Loucy (cell line): ENCODE measurements at regions not wholly inside any gene's neighbourhood (a gene's known extent, or its start where the extent isn't known, plus 50 kb on each side); places are given as distances from the start of the nearest gene placed in this dataset.

Experiments
- H2AFZ ChIP-seq: fragments of 200-600 bp; sonication (generic); 2 replicates; pipeline ENCODE4 v1.6.0; 2016; ENCODE audit warnings: antibody characterized with exemption, mild to moderate bottlenecking, low read length, moderate library complexity
- H3F3A ChIP-seq: fragments of 200-600 bp; 2 replicates; pipeline ENCODE4 v1.6.0; 2016; ENCODE audit warnings: antibody characterized with exemption, low read depth, mild to moderate bottlenecking
- H3K27me3 ChIP-seq: fragments of 200-600 bp; sonication (generic); 2 replicates; pipeline ENCODE4 v1.6.1; 2014; ENCODE audit warnings: low read length, mild to moderate bottlenecking; ENCODE audit not compliant: insufficient read depth, poor library complexity, severe bottlenecking
- H3K36me3 ChIP-seq: fragments of 200-600 bp; sonication (generic); 2 replicates; pipeline ENCODE4 v1.6.1; 2016; ENCODE audit warnings: low read length; ENCODE audit not compliant: insufficient read depth
- H3K4me1 ChIP-seq: fragments of 200-600 bp; sonication (generic); 2 replicates; pipeline ENCODE4 v1.5.1; 2014; ENCODE audit warnings: low read length, mild to moderate bottlenecking; ENCODE audit not compliant: insufficient read depth, poor library complexity, severe bottlenecking
- H3K4me2 ChIP-seq: fragments of 200-600 bp; sonication (generic); 2 replicates; pipeline ENCODE4 v1.6.0; 2014; ENCODE audit warnings: antibody characterized with exemption, low read length, low read depth, mild to moderate bottlenecking; ENCODE audit not compliant: poor library complexity, severe bottlenecking
- H3K4me3 ChIP-seq: fragments of 200-600 bp; sonication (generic); 2 replicates; pipeline ENCODE4 v1.5.1; 2014; ENCODE audit warnings: low read length, mild to moderate bottlenecking, mixed read lengths; ENCODE audit not compliant: poor library complexity, severe bottlenecking
- H3K79me2 ChIP-seq: fragments of 200-600 bp; sonication (generic); 2 replicates; pipeline ENCODE4 v1.6.1; 2014; ENCODE audit warnings: low read length; ENCODE audit not compliant: insufficient read depth
- H3K9ac ChIP-seq: fragments of 200-600 bp; sonication (generic); 2 replicates; pipeline ENCODE4 v1.6.0; 2014; ENCODE audit warnings: mild to moderate bottlenecking, low read depth, low read length, moderate library complexity; ENCODE audit not compliant: poor library complexity, severe bottlenecking
- H3K9me2 ChIP-seq: fragments of 200-600 bp; sonication (generic); replicated peaks from 2 replicates; pipeline ENCODE4 v1.6.1; 2016; ENCODE audit warnings: low read depth, low read length, mixed read lengths
- H3K9me3 ChIP-seq: fragments of 200-600 bp; sonication (generic); 2 replicates; pipeline ENCODE4 v1.6.1; 2014; ENCODE audit warnings: mild to moderate bottlenecking, antibody characterized with exemption, low read length, low read depth; ENCODE audit not compliant: insufficient read depth
- H4K20me1 ChIP-seq: fragments of 200-600 bp; sonication (generic); 2 replicates; pipeline ENCODE4 v1.6.0; 2014; ENCODE audit warnings: antibody characterized with exemption, low read length, mild to moderate bottlenecking; ENCODE audit not compliant: insufficient read depth, poor library complexity, severe bottlenecking
- EZH2phosphoT487 ChIP-seq: fragments of 200-600 bp; IDR thresholded peaks from 2 replicates; pipeline ENCODE4 v1.6.1; 2018; ENCODE audit warnings: antibody characterized with exemption, mild to moderate bottlenecking, moderate library complexity, borderline replicate concordance
- TF ChIP-seq, protein P1 (sequence below): fragments of 200-600 bp; sonication (generic); conservative IDR thresholded peaks from 2 replicates; pipeline ENCODE4 v1.5.1; 2014; ENCODE audit warnings: mild to moderate bottlenecking, antibody characterized with exemption, low read length

DNA sequence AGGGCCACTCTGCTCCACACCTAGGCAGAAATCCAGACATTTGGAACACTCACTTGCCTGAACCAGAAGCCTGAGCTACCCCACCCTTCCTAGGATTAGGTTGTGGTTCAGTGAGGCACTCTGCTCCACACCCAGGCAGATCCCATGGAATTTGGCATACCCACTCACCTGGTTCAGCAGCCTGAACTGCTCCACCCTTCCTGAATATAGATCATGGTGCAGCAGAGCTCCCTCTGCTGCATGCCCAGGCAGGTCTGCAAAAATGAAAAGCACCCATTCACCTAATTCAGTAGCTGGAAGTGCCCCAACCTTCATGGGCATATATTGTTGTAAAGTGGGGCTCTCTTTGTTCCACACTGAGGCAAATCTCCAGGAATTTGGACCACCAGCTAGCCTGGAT is 185.1 kb upstream of the CNTNAP5 start:
- Histone ChIP-seq H3K9me3 (peaks cover 20% of the 10 kb centered on the region; the same call in 1 of the 2 replicates), H3K27me3 (no peaks in the 10 kb centered on the region), H3K4me2 (no peak overlapping the region), H3K36me3 (no peaks in the 10 kb centered on the region), H3K9me2 (no peaks in the 10 kb centered on the region), H3F3A (no peaks in the 10 kb centered on the region), H3K9ac (no peak overlapping the region), H3K4me3 (no peak overlapping the region), H4K20me1 (no peaks in the 10 kb centered on the region), H3K79me2 (no peaks in the 10 kb centered on the region), H2AFZ (no peak overlapping the region), H3K4me1 (peaks cover 3% of the 10 kb centered on the region)
- TF ChIP-seq EZH2phosphoT487, result no peak
- TF ChIP-seq, protein P1, sequence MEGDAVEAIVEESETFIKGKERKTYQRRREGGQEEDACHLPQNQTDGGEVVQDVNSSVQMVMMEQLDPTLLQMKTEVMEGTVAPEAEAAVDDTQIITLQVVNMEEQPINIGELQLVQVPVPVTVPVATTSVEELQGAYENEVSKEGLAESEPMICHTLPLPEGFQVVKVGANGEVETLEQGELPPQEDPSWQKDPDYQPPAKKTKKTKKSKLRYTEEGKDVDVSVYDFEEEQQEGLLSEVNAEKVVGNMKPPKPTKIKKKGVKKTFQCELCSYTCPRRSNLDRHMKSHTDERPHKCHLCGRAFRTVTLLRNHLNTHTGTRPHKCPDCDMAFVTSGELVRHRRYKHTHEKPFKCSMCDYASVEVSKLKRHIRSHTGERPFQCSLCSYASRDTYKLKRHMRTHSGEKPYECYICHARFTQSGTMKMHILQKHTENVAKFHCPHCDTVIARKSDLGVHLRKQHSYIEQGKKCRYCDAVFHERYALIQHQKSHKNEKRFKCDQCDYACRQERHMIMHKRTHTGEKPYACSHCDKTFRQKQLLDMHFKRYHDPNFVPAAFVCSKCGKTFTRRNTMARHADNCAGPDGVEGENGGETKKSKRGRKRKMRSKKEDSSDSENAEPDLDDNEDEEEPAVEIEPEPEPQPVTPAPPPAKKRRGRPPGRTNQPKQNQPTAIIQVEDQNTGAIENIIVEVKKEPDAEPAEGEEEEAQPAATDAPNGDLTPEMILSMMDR, result no peak

DNA sequence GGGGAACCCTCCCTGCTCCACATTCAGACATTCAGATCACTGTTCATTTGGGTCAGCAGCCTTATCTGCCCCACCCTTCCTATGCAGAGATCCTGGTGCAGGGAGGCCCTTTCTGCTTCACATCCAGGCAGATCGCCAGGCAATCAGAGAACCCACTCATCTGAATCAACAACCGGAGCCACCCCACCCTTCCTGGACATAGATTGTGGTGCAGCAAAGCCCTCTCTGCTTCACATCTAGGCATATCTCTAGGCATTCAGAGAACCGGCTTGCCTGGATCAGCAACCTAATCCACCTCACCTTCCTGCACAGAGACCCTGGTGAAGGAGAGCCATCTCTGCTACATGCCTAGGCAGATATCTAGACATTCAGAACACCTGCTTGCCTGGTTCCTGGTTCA is 184.5 kb upstream of the CNTNAP5 start:
- Histone ChIP-seq H3K36me3 (no peaks in the 10 kb centered on the region), H3K9me2 (no peaks in the 10 kb centered on the region), H3K4me1 (no peaks in the 10 kb centered on the region), H3K4me3 (no peak overlapping the region), H2AFZ (no peak overlapping the region), H4K20me1 (no peaks in the 10 kb centered on the region), H3K4me2 (no peak overlapping the region), H3K9me3 (peaks cover 20% of the 10 kb centered on the region; the same call in 1 of the 2 replicates), H3F3A (no peaks in the 10 kb centered on the region), H3K9ac (no peak overlapping the region), H3K79me2 (no peaks in the 10 kb centered on the region), H3K27me3 (no peaks in the 10 kb centered on the region)
- TF ChIP-seq EZH2phosphoT487, result no peak
- TF ChIP-seq, protein P1, result no peak

DNA sequence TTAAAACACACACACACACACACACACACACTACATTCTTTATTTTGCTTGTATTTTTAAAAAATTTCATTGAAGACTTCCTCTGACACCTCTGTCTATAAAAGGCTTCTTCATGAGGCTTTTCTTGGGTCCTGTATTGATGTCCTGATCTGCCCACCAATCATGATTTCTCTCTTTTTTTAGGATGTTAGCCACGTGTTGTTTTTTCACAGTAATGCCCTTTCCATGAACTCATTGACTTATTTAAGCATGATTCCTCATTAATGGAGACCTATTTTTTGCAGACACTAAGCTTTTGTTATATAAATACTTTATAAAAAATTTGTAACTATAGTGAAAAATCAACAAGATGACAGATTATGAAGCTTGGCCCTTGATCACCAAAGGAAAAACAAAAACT is 173.8 kb upstream of the CNTNAP5 start:
- Histone ChIP-seq H3F3A (no peaks in the 10 kb centered on the region), H3K4me1 (peaks cover 21% of the 10 kb centered on the region), H3K79me2 (no peaks in the 10 kb centered on the region), H3K36me3 (no peaks in the 10 kb centered on the region), H3K9me2 (no peaks in the 10 kb centered on the region), H3K27me3 (no peaks in the 10 kb centered on the region), H4K20me1 (no peaks in the 10 kb centered on the region), H3K9me3 (peaks cover 7% of the 10 kb centered on the region; the same call in 1 of the 2 replicates), H2AFZ (peak overlapping the region; percentile 31; the same call in 1 of the 2 replicates), H3K9ac (no peak overlapping the region), H3K4me3 (peak overlapping the region; percentile 2), H3K4me2 (peak overlapping the region; percentile 29)
- TF ChIP-seq, protein P1, result no peak
- TF ChIP-seq EZH2phosphoT487, result no peak
